GM06990 (cell line): ENCODE measurements at regions not wholly inside any gene's neighbourhood (a gene's known extent, or its start where the extent isn't known, plus 50 kb on each side); places are given as distances from the start of the nearest gene placed in this dataset.
"Not testable (repeated sequence)": the region's sequence is repeated elsewhere in the genome, so short reads cannot be mapped to it uniquely, and the experiment has no call there.

Experiments
- DNase-seq: peaks from one replicate; pipeline ENCODE4 v3.0.0-alpha.2; 2011; ENCODE audit not compliant: insufficient read length; ENCODE audit errors: extremely low read depth
- H3K27me3 ChIP-seq: replicated peaks from 2 replicates; pipeline ENCODE4 v1.6.0; 2011; ENCODE audit warnings: low read length; ENCODE audit not compliant: control insufficient read depth, insufficient read depth
- H3K36me3 ChIP-seq: 2 replicates; pipeline ENCODE4 v1.5.1; 2011; ENCODE audit warnings: low read length; ENCODE audit not compliant: control insufficient read depth, insufficient read depth
- H3K4me3 ChIP-seq: replicated peaks from 2 replicates; pipeline ENCODE4 v1.5.1; 2011; ENCODE audit warnings: low read depth, mild to moderate bottlenecking, control low read depth, low read length
- TF ChIP-seq, protein P1 (sequence below): IDR thresholded peaks from 2 replicates; pipeline ENCODE4 v1.5.1; 2011; ENCODE audit warnings: low read length, control low read depth, mild to moderate bottlenecking, inconsistent platforms; ENCODE audit not compliant: insufficient read depth, poor library complexity, severe bottlenecking

DNA sequence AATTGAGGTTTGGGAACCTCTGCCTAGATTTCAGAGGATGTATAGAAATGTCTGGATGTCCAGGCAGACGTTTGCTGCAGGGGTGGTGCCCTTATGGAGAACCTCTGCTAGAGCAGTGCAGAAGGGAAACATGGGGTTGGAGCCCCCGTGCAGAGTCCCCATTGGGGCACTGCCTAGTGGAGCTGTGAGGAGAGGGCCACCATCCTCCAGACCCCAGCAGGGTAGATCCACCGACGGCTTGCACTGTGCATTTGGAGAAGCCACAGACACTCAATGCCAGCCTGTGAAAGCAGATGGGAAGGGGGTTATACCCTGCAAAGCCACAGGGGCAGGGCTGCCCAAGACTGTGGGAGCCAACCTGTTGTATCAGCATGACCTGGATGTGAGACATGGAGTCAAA, 354.6 kb downstream of the ZNF326 start:
- Histone ChIP-seq H3K27me3 (no peaks in the 10 kb centered on the region), H3K4me3 (no peak overlapping the region), H3K36me3 (no peaks in the 10 kb centered on the region)
- DNase-seq = no peak
- TF ChIP-seq, protein P1, sequence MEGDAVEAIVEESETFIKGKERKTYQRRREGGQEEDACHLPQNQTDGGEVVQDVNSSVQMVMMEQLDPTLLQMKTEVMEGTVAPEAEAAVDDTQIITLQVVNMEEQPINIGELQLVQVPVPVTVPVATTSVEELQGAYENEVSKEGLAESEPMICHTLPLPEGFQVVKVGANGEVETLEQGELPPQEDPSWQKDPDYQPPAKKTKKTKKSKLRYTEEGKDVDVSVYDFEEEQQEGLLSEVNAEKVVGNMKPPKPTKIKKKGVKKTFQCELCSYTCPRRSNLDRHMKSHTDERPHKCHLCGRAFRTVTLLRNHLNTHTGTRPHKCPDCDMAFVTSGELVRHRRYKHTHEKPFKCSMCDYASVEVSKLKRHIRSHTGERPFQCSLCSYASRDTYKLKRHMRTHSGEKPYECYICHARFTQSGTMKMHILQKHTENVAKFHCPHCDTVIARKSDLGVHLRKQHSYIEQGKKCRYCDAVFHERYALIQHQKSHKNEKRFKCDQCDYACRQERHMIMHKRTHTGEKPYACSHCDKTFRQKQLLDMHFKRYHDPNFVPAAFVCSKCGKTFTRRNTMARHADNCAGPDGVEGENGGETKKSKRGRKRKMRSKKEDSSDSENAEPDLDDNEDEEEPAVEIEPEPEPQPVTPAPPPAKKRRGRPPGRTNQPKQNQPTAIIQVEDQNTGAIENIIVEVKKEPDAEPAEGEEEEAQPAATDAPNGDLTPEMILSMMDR = no peak

DNA sequence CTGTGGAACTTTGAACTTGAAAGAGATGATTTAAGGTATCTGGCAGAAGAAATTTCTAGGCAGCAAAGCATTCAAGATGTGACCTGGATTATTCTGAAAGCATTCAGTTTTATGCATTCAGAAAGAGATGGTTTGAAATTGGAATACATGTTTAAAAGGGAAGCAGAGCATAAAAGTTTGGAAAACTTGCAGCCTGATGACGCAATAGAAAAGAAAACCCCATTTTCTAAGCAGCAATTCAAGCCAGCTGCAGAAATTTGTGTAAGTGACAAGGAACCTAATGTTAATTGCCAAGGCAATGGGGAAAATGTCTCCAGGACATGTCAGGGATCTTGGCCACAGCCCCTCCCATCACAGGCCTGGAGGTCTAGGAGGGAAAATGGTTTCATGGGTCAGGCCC, 354.0 kb downstream of the ZNF326 start:
- Histone ChIP-seq H3K4me3 (no peak overlapping the region), H3K27me3 (no peaks in the 10 kb centered on the region), H3K36me3 (no peaks in the 10 kb centered on the region)
- TF ChIP-seq, protein P1 = no peak
- DNase-seq = no peak

DNA sequence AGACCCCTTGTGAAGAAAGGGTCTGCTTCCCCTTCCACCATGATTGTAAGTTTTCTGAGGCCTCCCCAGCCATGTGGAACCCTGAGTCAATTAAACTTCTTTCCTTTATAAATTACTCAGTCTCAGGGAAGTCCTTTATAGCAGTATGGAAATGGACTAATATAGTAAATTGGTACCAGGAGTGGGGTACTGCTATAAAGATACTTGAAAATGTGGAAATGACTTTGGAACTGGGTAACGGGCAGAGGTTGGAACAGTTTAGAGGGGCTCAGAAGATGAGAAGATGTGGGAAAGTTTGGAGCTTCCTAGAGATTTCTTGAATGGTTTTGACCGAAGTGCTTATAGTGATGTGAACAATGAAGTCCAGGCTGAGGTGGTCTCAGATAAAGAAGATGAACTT, 353.5 kb downstream of the ZNF326 start:
- not testable (repeated sequence) for DNase-seq, H3K4me3 ChIP-seq, H3K36me3 ChIP-seq, H3K27me3 ChIP-seq

DNA sequence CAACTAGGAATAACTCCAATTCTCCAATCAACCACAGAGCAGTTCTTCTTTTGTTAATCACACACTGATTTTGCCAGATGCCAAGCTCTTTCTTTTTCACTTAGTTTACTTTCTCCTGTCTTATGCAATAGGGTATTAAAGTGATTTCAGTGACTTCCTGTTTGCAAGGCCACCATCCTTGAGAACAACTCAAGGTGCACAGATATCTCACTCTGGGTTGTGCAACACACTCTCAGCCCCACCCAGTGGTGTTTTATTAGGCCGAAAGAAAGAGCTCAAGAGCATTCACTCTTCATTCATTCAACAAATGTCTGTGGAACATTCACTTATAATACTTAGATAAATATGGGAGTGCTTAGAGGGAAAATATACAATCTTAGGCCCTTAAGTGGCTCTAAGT, 352.5 kb downstream of the ZNF326 start:
- TF ChIP-seq, protein P1 = no peak
- DNase-seq = no peak
- Histone ChIP-seq H3K36me3 (no peaks in the 10 kb centered on the region), H3K27me3 (no peaks in the 10 kb centered on the region), H3K4me3 (no peak overlapping the region)

DNA sequence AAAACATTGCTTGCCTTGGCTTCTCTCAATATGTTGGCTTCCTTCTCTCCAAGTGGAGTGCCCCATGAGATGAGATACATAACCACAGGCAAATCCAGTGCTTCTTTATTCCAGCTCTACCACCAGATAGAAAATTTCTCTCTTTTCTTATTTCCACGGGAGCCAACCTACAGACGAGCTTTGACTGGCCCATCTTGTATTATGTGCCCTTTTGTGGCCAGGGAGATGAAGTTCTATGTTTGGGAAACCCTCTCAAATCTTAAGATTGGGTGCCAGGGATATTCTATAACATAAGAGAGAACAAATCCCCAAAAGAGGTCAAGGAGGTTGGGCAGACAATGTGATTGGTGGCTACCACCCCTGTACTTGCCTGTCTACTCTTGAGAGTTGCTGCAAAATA, 351.8 kb downstream of the ZNF326 start:
- DNase-seq = no peak
- no peak overlapping the region for H3K4me3 ChIP-seq
- no peaks in the 10 kb centered on the region for H3K36me3 ChIP-seq
- H3K27me3 ChIP-seq = no peaks in the 10 kb centered on the region
- TF ChIP-seq, protein P1 = no peak

DNA sequence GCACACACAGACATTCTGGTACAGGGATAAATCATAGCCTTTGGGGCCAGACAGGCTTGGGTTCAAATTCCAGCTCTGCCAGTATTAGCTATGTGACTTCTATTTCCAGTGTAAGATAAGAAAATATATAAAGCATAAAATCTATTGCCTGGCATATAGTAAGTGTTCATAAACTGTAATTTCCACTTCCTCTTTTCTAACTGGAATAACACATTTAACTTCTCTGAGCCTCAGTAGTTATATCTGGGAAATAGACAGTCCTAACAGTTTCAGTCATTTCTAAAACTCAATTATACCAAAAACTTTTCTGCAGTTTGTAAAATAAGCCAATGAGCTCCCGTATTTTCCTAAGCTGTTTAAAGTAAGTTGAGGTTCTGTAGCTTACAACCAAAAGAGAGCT, 351.4 kb downstream of the ZNF326 start:
- no peak for DNase-seq
- TF ChIP-seq, protein P1 = no peak
- Histone ChIP-seq H3K27me3 (no peaks in the 10 kb centered on the region), H3K36me3 (no peaks in the 10 kb centered on the region), H3K4me3 (no peak overlapping the region)
